ENCODE measurements at regions not wholly inside any gene's neighbourhood (a gene's known extent, or its start where the extent isn't known, plus 50 kb on each side); places are given as distances from the start of the nearest gene placed in this dataset.

- Histone ChIP-seq H3K4me1 (no peaks in the 10 kb centered on the region; the same call in none of the 2 replicates), H3K9me3 (no peaks in the 10 kb centered on the region), H3K36me3 (no peaks in the 10 kb centered on the region), H3K27me3 (no peaks in the 10 kb centered on the region), H3K4me3 (ENCODE audit: low read depth, low read length) (no peak overlapping the region)
- TF ChIP-seq CTCF (IDR thresholded peaks at IDR 0.05; ENCODE audit: low read depth, low read length): peak; percentile 82
- peak; percentile 72 for DNase-seq
Measured at GRCh38 chr11:92886243-92886905, 83.1 kb upstream of the MTNR1B start.

- H3K36me3 ChIP-seq: no peaks in the 10 kb centered on the region
- H3K27me3 ChIP-seq: no peaks in the 10 kb centered on the region
- DNase-seq: no peak
- H3K4me1 ChIP-seq: no peaks in the 10 kb centered on the region; the same call in 1 of the 2 replicates
- H3K9me3 ChIP-seq: no peaks in the 10 kb centered on the region
- TF ChIP-seq CTCF (IDR thresholded peaks at IDR 0.05; ENCODE audit: low read depth, low read length): no peak
- no peak overlapping the region for H3K4me3 ChIP-seq (ENCODE audit: low read depth, low read length)
Measured at GRCh38 chr11:92888696-92889095, 80.8 kb upstream of the MTNR1B start.

DNA sequence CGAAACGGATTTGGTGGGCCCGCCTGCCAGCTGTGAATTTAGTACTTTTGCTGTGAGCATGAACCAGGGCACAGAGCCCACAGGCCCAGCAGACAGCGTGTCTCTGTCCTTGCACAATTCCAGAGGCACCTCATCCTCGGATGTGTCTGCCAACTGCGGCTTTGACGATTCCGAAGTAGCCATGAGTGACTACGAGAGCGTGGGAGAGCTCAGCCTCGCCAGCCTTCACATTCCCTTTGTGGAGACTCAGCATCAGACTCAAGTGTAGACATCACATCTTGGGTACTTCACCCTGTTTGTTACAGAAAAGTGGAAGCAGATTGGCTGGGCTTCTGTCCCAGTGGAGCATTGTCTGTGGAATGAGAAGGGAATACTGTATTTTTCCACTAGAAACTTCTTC, 78.6 kb upstream of the MTNR1B start:
- no peak for TF ChIP-seq CTCF (IDR thresholded peaks at IDR 0.05; ENCODE audit: low read depth, low read length)
- no peaks in the 10 kb centered on the region for H3K9me3 ChIP-seq
- DNase-seq: no peak

GRCh38 chr11:92892802-92893684, 76.4 kb upstream of the MTNR1B start:
- Histone ChIP-seq H3K4me1 (no peaks in the 10 kb centered on the region; the same call in 1 of the 2 replicates), H3K4me3 (ENCODE audit: low read depth, low read length) (no peak overlapping the region), H3K36me3 (no peaks in the 10 kb centered on the region), H3K27me3 (no peaks in the 10 kb centered on the region), H3K9me3 (no peaks in the 10 kb centered on the region)
- no peak for TF ChIP-seq CTCF (IDR thresholded peaks at IDR 0.05; ENCODE audit: low read depth, low read length)
- no peak for DNase-seq

More for the DNA sequence above, 78.6 kb upstream of the MTNR1B start:
- Histone ChIP-seq H3K36me3 (no peaks in the 10 kb centered on the region), H3K27me3 (no peaks in the 10 kb centered on the region), H3K4me1 (no peaks in the 10 kb centered on the region; the same call in 1 of the 2 replicates), H3K4me3 (ENCODE audit: low read depth, low read length) (no peak overlapping the region)

DNA sequence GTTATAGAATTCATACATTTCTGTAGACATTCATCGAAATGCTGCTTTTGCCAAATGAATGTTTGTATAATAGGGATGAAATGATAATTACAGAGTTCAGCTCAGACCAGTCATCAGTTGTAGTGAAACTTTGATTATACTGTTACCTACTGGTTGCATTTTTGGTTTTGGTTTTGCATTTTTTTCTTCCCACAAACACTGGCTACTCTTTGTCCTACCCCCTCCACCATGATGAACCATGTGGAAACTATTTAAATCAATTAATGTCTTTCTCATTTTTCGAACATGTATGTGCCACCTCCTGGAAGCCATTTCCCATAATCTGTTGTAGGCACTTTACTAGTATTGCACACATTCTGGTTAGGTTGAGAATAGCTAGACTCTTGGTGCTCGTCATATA, 75.3 kb upstream of the MTNR1B start:
- H3K36me3 ChIP-seq: no peaks in the 10 kb centered on the region
- no peak for DNase-seq
- no peaks in the 10 kb centered on the region for H3K9me3 ChIP-seq
- no peak overlapping the region for H3K4me3 ChIP-seq (ENCODE audit: low read depth, low read length)
- no peaks in the 10 kb centered on the region; the same call in 1 of the 2 replicates for H3K4me1 ChIP-seq
- TF ChIP-seq CTCF (IDR thresholded peaks at IDR 0.05; ENCODE audit: low read depth, low read length): no peak
- H3K27me3 ChIP-seq: no peaks in the 10 kb centered on the region

GRCh38 chr11:92897487-92897886, 72.0 kb upstream of the MTNR1B start:
- no peaks in the 10 kb centered on the region for H3K36me3 ChIP-seq
- DNase-seq: no peak
- no peak for TF ChIP-seq CTCF (IDR thresholded peaks at IDR 0.05; ENCODE audit: low read depth, low read length)

More at GRCh38 chr11:92897487-92897886, 72.0 kb upstream of the MTNR1B start:
- Histone ChIP-seq H3K9me3 (no peaks in the 10 kb centered on the region), H3K4me3 (ENCODE audit: low read depth, low read length) (no peak overlapping the region), H3K4me1 (peaks cover 5% of the 10 kb centered on the region; the same call in 1 of the 2 replicates), H3K27me3 (no peaks in the 10 kb centered on the region)
